ENCODE measurements at regions not wholly inside any gene's neighbourhood (a gene's known extent, or its start where the extent isn't known, plus 50 kb on each side); places are given as distances from the start of the nearest gene placed in this dataset.
"Not testable (repeated sequence)": the region's sequence is repeated elsewhere in the genome, so short reads cannot be mapped to it uniquely, and the experiment has no call there.

DNA sequence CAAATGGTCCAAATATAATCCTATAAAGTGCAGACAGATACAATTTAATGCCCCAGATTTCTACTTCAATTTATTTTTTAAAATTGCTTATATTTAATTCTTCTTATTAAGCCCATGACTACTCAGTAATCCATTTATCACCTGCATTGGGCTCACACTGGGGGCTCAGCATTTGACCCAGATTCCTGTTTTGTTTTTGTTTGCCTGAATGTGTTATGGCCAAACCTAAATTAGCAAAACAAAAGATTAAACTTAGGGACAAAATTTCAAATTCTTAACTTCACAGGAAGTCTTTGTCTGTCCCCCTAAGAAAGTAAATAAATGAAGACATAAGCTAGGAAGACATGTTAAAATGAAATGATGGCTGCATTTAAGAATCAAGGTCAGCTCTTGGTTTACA lies 322.3 kb downstream of the RMST start:
- no peak for DNase-seq (ENCODE audit: low read depth in 1 of 2, low spot score in 1 of 2)

DNA sequence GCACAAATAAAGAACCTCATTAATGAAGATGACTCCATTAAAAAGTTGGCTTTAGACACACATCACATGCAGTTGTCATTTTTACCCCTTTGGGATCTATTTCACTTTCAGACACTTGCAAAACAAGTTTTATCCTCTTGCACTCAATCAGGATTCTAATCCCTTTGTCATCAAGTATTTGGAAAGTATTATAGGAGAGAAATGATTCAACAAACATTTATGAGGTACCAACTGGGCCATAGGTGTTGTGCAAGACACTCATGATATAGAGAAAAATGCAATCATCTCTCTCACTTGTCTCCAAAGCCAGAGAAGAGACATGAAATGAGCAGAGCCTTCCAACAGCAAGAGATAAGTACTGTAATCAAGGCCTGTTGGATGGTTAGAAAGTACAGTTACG lies 327.7 kb downstream of the RMST start:
- DNase-seq (ENCODE audit: low read depth in 1 of 2, low spot score in 1 of 2), result no peak

DNA sequence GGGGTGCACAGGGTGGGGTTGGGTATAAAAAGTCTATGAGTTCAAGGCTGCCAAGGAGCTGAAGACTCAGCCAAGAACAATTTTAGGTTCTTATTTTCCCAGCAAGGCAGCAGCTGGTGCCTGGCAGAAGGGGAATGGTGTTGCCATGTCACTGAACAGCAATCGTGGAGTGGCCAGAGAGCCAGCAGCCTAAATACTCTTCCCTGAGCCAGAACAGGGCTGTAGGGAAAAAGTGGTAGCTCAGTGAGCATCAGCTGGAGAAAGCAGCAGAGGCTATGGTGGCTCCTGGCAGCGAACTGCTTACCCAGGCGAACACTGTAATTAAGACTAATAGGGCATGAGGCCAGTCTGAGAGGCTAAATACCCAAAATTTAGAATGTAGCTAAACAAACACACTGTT lies 334.9 kb downstream of the RMST start:
- no peak for DNase-seq (ENCODE audit: low read depth in 1 of 2, low spot score in 1 of 2)

DNA sequence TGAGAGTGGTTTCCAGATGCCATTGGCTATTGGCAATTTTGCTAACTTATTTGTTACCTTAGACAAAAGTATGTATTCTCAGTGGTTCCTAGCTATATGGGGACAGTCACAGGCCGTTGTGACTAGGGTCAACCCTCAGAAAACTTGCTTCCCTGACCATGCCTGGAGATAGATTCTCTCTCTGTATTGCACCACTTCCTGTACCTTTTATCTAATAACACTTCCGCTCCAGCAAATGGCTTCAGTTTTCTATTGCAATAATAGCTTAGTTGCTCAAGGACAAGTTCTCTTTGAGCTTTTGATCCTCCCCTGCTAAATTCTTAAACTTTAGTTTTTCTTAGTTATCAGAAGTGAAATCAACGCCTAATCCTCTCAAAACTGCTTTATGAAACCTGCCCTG lies 338.0 kb downstream of the RMST start:
- DNase-seq (ENCODE audit: low read depth in 1 of 2, low spot score in 1 of 2), result no peak

DNA sequence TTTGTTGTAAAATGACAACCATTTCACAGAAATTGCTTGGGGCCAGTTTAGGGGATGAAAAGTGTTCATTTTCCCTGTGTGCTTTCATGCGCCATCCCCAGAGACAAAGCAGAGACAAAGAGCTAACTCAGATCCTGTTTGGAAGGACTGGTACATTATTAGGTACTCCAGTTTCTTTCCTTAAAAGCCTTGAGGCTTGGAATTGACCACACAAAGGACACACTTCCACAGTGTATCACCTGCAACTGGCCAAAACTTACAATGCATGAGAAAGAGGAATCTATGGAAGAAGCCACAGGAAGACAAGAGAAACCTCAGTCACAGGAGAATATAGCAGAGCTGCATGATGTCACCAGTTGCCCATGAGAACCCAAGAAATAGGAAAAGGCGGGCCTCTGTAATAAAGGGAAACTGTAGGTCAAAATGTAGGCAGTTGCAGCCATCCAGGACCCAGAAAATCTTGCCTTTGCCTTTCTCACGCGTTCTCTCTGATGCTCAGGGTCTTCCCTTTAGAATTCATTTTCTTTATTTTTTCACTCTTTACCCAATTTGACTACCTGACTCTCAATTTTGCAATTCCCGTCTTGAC lies 339.0 kb downstream of the RMST start:
- no peak for DNase-seq (ENCODE audit: low read depth in 1 of 2, low spot score in 1 of 2)

DNA sequence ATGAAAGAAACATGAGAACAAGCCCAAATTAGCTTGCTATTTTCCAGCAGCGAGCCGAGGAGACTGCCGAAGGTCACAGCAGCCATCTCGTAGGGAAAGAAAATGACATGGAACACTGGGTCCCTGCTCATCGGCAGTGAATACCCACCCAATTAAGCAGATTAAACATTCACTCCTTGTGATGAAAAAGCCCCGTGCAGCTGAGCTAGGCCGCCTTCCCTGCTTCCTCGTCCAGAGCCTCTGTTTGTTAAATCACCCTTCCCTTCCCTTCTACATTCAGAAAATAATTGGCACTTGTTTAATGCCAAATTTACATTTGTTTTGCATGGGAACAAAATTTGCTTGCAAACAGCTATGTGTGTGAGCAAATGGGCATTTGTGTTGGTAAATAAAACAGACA lies 342.5 kb downstream of the RMST start:
- no peak for DNase-seq (ENCODE audit: low read depth in 1 of 2, low spot score in 1 of 2)

DNA sequence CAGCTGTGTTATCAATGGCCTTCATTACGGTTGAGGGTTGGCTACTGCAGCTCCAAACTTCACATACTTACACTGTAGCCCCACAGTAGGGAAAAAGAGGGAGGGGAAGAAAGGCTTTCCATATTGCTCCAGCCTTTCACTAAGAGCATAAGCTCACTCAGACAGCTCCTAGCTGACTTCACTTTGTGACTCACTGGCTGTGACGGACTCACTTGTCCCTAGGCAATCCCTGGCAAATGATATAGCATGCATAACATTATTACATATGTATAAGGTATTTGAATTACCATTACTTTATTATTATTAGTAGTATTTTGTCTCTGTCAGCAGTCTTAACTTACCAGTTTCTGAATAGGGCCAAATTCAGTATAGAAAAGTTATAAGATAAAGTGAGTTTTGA lies 350.7 kb downstream of the RMST start:
- no peak for DNase-seq (ENCODE audit: low read depth in 1 of 2, low spot score in 1 of 2)

DNA sequence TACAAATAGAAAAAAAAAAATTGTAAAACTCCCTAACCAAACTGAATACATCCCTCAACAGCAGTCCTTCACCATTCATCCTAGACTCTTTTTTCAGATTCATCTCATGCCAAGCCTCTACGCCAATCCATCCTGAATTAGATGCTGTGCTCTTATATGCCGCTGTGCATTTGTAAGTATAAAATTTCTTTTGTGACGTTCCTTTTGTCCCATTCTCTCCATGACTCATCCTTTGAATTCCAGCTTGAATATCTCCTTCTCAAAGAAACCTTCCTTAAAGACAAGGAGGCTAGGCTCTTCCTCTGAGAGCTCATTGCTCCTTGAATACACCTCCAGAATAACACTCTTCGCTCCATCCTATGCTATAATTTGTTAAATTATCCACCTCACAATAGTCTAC lies 359.2 kb downstream of the RMST start:
- no peak for DNase-seq (ENCODE audit: low read depth in 1 of 2, low spot score in 1 of 2)

DNA sequence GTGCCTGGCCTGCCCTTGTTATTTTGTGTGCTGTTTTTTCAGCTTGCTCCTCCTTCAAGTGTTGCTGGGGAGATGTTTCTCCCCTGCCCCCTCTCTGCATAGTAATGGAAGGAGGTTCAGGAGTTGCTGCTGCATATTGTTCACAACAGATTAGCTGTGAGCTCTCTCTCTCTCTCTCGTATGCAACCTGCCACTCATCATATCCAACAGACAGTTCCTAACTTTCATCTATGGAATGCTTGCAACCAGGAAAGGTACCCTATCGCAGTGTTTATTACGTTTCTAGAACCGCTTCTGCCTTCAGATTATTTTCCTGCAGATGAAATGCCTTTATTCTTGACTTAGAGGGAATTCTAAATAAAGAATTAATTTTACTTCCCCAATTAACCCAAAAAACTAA lies 372.9 kb downstream of the RMST start:
- DNase-seq (ENCODE audit: low read depth in 1 of 2, low spot score in 1 of 2), result no peak

DNA sequence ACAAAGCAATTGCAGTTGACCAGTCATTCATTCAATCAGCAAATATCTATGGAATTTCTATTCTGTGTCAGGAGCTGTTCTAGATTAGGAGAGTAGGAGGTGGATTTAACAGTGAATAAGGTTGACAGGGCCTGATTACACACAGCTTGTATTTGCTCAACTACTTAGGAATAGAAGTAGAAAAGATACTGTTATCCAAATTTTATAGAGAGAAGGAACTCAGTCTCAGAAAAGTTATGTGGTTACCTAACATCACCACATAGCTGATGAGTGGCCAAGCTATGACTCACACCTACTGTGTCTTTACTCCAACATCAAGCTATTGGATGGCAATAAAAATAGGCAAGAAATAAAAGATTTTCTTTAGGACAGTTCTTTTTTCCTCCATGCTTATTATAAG lies 374.8 kb downstream of the RMST start:
- DNase-seq (ENCODE audit: low read depth in 1 of 2, low spot score in 1 of 2), result no peak

DNA sequence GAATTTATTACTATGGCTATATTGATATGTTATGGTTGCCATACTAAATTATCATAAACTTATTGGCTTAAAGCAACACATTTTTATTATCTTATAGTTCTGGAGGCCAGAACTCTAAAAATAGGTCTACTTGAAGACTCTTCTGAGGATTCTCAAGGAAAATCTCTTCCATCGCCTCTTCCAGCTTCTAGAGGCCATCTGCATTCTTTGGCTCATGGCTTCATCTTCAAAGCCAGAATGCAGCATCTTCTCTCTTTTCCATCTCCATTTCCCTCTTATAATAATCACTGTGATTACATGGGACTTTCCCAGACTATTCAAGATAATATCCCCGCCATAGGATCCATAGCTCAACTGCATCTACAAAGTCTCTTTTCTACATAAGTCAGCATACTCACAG lies 385.4 kb downstream of the RMST start:
- DNase-seq (ENCODE audit: low read depth in 1 of 2, low spot score in 1 of 2), result no peak

DNA sequence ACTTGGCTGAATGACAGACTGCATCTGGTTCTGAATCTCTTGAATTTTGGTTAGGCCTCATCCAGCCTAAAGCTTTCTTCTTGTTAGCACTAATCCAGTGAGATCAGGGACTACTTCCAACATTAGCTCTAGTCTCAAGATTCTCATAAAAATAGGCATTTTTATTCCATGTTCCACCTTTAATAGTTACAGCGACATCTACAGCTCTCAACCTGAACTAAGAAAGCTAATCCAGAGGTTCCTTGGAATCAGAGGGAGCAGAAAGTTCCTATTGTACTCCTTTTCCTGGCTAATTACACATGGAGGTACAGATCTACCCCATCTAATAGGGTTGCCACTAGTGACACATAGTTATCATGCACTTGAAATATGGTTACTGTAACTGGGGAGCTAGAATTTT lies 391.9 kb downstream of the RMST start:
- no peak for DNase-seq (ENCODE audit: low read depth in 1 of 2, low spot score in 1 of 2)

DNA sequence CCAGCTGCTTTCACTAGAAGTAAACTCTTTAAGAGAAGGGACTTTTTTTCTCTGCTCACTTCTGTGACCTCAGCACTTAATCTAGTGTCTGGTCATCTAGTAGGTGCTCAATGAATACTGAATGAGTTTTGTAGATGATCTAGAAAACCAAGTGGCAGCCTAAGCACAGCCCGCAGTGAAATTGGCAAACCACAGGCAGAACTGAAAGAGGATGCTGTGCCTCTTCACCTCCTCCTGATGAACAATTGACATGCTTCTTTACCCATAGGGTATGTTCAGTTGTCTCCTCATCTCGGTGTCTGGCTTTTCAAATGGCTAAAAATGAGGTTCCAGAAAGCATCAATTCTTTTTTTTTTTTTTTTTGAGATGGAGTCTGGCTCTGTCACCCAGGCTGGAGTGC lies 399.5 kb downstream of the RMST start:
- DNase-seq (ENCODE audit: low read depth in 1 of 2, low spot score in 1 of 2), result no peak

DNA sequence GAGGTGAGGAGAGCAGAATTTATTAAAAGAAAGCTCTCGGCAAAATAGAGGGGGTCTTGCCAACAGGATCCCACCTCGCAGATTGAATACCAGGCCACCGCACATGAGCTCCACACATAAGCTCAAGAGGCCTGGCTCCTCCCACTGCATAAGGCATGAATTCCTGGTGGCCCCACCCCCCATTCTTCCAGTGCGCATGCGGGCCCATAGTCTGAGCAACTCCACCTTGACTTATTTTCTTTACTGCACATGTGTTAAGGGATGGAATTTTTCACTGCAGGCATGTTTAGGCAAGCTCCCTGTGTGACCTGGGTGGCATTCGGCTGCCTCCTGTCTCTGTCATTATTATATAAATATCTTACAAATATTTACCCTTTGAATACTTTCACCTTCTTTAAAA lies 412.5 kb downstream of the RMST start:
- DNase-seq (ENCODE audit: low read depth in 1 of 2, low spot score in 1 of 2), result no peak

DNA sequence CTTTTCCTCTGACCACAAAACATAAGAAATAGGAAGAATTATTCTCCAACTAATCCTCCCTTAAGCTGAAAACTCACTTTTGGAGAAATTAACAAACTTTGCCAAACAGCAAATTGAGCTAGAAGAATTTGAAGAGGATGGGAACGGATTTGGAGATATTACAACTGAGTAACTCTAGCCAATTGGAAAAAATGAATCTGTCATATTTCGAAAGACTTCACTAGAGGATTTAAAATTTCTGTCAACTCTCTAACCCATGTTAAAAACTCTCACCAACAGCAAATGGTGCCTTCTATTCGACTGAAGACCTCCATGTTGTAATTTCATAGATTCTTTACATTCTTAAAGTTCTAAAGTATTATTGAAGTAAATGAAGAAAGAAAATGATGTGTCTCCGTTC lies 414.2 kb downstream of the RMST start:
- DNase-seq (ENCODE audit: low read depth in 1 of 2, low spot score in 1 of 2), result no peak

DNA sequence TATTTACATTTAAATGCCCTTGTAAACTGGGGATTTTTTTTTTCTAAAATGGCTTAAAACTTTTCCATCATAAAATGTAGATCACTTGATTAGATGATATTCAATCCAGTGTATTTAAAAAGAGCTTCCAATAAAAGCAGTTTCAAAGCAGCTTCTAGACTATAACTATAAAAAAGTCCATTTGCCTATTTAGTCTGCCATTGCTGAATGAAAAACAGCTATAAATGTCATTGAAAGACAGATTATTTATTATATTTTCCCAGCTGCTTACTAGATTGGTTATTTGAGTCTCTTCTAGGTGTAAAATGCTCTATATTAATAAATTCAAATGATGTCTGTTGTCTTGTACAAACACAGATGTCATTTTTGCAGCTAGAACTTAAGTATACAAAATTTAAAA lies 414.8 kb downstream of the RMST start:
- no peak for DNase-seq (ENCODE audit: low read depth in 1 of 2, low spot score in 1 of 2)

DNA sequence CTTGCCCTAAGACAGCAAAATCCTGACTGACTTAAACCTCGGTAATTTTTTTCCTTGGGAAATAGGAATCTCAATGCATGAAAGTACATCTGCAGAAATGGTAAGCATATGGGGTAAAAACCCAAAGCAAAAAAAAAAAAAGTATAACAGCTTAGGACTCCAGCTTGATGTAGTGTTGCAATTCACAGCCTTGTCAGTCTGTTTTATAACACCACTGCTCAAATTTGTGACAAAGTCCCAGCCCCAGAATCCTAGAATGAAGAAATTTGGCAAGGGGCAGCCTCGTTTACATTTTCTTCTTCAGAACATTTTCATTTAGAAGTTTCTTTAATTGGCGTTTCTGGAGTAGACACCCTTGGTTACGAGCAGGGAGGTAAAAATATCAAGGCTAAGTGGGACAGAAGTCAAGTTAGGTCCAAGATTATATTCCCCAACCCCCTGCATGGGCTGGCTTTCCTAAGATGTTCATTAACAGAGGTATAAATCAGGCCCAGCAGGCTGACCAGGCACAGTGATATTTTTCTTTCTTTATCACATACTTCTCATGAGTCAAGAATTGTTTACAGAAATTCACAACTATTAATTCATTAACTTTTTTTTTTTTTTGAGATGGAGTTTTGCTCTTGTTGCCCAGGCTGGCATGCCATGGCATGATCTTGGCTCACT lies 424.0 kb downstream of the RMST start:
- no peak for DNase-seq (ENCODE audit: low read depth in 1 of 2, low spot score in 1 of 2)

DNA sequence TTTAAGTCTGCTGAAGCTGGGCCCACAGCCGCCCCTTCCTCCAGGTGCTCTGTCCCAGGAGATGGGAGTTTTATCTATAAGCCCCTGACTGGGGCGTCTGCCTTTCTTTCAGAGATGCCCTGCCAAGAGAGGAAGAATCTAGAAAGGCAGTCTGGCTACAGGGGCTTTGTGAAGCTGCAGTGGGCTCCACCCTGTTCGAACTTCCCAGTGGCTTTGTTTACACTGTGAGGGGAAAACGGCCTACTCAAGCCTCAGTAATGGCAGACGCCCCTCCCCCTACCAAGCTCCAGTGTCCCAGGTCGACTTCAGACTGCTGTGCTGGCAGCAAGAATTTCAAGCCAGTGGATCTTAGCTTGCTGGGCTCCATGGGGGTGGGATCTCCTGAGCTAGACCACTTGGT lies 435.3 kb downstream of the RMST start:
- DNase-seq (ENCODE audit: low read depth in 1 of 2, low spot score in 1 of 2), result not testable (repeated sequence)

DNA sequence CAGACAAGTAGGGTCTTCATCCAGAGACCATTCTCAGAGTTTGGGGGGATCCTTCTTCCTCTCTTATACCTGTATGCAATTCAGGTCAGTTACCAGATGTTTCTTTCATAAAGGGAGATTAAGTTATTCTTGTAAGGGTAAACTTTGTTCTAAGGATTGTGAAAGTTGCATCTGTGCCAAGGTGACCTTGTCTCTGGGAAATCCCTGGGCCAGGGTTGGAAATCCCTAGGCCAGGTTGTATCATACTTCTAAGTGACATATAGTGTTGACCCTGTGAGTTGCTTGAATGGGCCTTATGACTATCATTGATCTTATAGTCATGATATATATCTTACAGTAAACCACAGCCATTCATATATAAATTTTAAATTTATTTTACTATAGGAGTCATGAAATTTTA lies 436.9 kb downstream of the RMST start:
- no peak for DNase-seq (ENCODE audit: low read depth in 1 of 2, low spot score in 1 of 2)

DNA sequence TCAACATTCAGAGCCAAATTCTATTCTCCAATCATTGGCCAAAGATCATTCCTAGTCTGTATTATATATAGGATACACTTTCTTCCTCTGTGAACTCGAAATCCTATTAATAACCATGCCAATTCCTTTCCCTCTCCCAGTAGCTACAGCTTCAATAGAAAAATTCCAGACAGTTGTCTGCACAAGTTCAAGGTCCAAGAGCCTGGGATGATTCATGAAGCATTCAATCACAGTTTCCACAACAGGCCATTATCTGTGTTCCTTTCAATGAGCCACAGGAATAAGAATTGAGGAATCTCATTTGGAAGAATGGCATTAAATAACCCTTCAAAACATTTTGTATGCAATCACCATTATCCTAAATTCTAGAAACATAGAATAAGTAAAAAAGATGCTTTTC lies 437.4 kb downstream of the RMST start:
- no peak for DNase-seq (ENCODE audit: low read depth in 1 of 2, low spot score in 1 of 2)

DNA sequence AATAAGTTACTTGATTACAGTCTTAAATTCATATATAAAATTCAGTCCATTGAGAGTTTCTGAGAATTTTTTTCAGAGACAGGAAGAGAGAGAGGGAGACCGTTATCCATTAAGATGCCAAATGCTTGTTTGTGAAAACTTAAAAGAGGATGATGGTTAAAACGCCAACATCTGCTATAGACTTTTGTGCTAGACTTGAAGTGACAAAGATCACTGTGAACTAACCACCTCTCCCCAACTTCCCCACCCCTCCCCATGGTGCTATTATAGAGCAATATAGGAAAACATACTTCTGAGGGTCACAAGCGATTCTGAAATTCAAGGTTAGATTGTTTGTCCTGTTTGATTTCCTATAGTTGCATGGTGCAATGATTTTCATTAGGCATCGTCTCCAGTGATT lies 440.8 kb downstream of the RMST start:
- DNase-seq (ENCODE audit: low read depth in 1 of 2, low spot score in 1 of 2), result no peak

DNA sequence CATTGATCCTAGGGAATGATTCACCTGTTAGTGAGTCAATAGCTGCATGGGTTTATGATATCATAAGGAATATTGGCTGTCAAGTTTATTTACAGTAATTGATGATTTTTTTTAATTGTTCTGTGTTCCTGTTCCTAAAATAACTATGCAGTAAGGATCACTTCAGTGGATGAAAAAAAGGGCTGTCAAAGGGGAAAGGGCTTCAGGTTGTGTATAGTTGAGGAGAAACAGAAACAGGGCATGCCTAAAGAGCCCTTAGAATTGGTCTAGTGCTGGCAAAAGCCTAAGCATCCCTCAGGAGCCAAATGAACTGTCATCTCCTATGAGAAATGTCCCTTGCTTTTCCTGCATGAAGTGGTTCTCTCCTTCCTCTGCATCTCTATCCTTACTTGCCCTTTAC lies 444.9 kb downstream of the RMST start:
- no peak for DNase-seq (ENCODE audit: low read depth in 1 of 2, low spot score in 1 of 2)

DNA sequence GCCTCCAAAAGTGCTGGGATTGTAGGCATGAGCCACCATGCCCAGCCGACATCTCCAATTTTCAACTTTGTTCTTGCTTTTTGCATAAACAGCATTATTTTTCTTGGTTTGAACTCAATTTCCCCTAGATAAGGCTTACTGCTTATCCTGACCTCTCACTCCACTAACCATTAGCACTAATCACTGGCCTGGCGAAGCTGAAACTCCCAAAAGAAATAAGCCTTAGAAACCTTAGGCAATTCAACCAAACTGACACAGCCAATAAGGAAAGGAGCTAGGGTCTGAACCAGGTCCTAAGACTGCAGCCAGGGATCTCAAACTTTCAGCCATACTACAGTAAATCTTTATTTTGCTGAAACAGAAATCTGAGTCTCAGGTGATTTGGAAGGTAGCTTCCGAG lies 448.0 kb downstream of the RMST start:
- no peak for DNase-seq (ENCODE audit: low read depth in 1 of 2, low spot score in 1 of 2)

DNA sequence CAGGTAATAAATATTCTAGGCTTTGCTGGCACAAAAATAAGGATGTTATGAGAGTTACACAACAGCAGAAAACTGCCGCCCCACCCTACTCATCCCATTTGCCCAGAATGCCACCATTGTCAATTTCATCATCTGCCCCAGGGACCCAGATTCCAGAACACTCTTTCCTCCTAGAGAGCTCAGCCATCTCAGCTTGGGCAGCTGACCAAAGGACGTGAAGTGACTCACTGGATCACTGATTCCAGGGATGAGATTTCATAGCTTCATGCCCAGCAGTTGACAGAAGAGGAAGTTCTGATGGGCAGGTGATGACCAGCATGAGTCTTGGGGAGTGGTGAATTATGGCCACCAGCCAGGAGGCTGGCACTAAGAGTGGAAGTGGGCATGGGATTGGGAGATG lies 450.3 kb downstream of the RMST start:
- no peak for DNase-seq (ENCODE audit: low read depth in 1 of 2, low spot score in 1 of 2)

All from stimulated activated CD4-positive, alpha-beta T cell treated with anti-CD3 and anti-CD28 coated beads, Interleukin-15, amount 100 ng/mL, for 1 hour (primary cell).